ENCODE measurements at regions not wholly inside any gene's neighbourhood (a gene's known extent, or its start where the extent isn't known, plus 50 kb on each side); places are given as distances from the start of the nearest gene placed in this dataset.

- TF ChIP-seq CTCF (IDR thresholded peaks at IDR 0.05; ENCODE audit: insufficient read depth, low read depth, low read length, missing control alignments): no peak
- DNase-seq (ENCODE audit: low read depth): no peak
- H3K4me3 ChIP-seq (ENCODE audit: low read depth, low read length): no peak overlapping the region
Observed at GRCh38 chr4:162732876-162733275, 433.8 kb downstream of the NAF1 start.

- TF ChIP-seq CTCF (IDR thresholded peaks at IDR 0.05; ENCODE audit: insufficient read depth, low read depth, low read length, missing control alignments): no peak
- H3K4me3 ChIP-seq (ENCODE audit: low read depth, low read length): no peak overlapping the region
- DNase-seq (ENCODE audit: low read depth): no peak
Observed at GRCh38 chr4:162727766-162728165, 438.9 kb downstream of the NAF1 start.

GRCh38 chr4:162727232-162727631 lies 439.5 kb downstream of the NAF1 start:
- peak; percentile 2 for DNase-seq (ENCODE audit: low read depth)
- no peak overlapping the region for H3K4me3 ChIP-seq (ENCODE audit: low read depth, low read length)
- no peak for TF ChIP-seq CTCF (IDR thresholded peaks at IDR 0.05; ENCODE audit: insufficient read depth, low read depth, low read length, missing control alignments)

GRCh38 chr4:162715401-162715800 lies 451.3 kb downstream of the NAF1 start:
- no peak for TF ChIP-seq CTCF (IDR thresholded peaks at IDR 0.05; ENCODE audit: insufficient read depth, low read depth, low read length, missing control alignments)
- no peak overlapping the region for H3K4me3 ChIP-seq (ENCODE audit: low read depth, low read length)
- DNase-seq (ENCODE audit: low read depth): no peak

- no peak for TF ChIP-seq CTCF (IDR thresholded peaks at IDR 0.05; ENCODE audit: insufficient read depth, low read depth, low read length, missing control alignments)
- DNase-seq (ENCODE audit: low read depth): no peak
- H3K4me3 ChIP-seq (ENCODE audit: low read depth, low read length): no peak overlapping the region
Observed at GRCh38 chr4:162707962-162708361, 458.7 kb downstream of the NAF1 start.

- no peak for DNase-seq (ENCODE audit: low read depth)
- H3K4me3 ChIP-seq (ENCODE audit: low read depth, low read length): no peak overlapping the region
- TF ChIP-seq CTCF (IDR thresholded peaks at IDR 0.05; ENCODE audit: insufficient read depth, low read depth, low read length, missing control alignments): no peak
Observed at GRCh38 chr4:162706632-162707031, 460.1 kb downstream of the NAF1 start.

GRCh38 chr4:162706051-162706450 lies 460.6 kb downstream of the NAF1 start:
- no peak for TF ChIP-seq CTCF (IDR thresholded peaks at IDR 0.05; ENCODE audit: insufficient read depth, low read depth, low read length, missing control alignments)
- no peak for DNase-seq (ENCODE audit: low read depth)
- no peak overlapping the region for H3K4me3 ChIP-seq (ENCODE audit: low read depth, low read length)

All from GM12865 (cell line).